GM18907 (cell line): ENCODE measurements at regions not wholly inside any gene's neighbourhood (a gene's known extent, or its start where the extent isn't known, plus 50 kb on each side); places are given as distances from the start of the nearest gene placed in this dataset.
"Not testable (repeated sequence)": the region's sequence is repeated elsewhere in the genome, so short reads cannot be mapped to it uniquely, and the experiment has no call there.

Source experiments
- ATAC-seq: cut with Tn5 transposase; IDR thresholded peaks from one replicate; pipeline ENCODE4 v1.9.1; 2021; ENCODE audit warnings: mild to moderate bottlenecking, moderate library complexity; ENCODE audit not compliant: unreplicated experiment

DNA sequence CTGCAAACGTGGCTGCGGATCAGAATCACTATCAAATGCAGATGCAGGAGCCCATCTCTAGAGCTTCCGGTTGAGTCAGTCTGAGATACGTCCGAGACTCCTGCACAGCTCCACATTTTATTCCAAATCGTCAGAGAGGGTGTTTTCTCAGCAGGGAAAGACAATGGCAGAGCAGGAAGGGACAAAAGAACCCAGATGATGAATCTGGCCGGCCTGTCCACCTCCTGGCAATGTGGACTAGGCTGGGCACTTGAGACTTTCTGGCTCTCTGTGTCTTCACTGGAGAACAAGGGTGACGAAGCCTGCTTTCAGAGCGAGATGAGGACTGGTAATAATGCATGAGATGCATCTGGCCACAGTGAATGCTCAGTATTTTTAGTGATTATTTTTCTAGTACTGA is 255.9 kb upstream of the MYT1L start:
- no peak for ATAC-seq

GRCh38 chr2:2586068-2586776 is 255.1 kb upstream of the MYT1L start:
- ATAC-seq = no peak

- ATAC-seq = no peak
Observed at GRCh38 chr2:2582998-2583545, 252.0 kb upstream of the MYT1L start.

GRCh38 chr2:2581331-2582159 is 250.5 kb upstream of the MYT1L start:
- ATAC-seq = no peak

DNA sequence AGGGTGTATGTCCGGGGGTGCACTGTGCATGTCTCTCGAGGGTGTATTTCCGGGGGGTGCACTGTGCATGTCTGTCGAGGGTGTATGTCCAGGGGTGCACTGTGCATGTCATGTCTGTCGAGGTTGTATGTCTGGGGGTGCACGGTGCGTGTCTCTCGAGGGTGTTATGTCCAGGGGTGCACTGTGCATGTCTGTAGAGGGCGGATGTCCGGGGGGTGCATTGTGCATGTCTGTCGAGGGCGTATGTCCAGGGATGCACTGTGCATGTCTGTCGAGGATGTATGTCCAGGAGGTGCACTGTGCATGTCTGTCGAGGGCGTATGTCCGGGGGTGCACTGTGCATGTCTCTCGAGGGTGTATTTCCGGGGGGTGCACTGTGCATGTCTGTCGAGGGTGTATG is 249.8 kb upstream of the MYT1L start:
- ATAC-seq = not testable (repeated sequence)

GRCh38 chr2:2580341-2580740 is 249.3 kb upstream of the MYT1L start:
- ATAC-seq = no peak

- no peak for ATAC-seq
Observed at GRCh38 chr2:2579814-2580213, 248.7 kb upstream of the MYT1L start.

- ATAC-seq = no peak
Observed at GRCh38 chr2:2577407-2577831, 246.3 kb upstream of the MYT1L start.

- no peak for ATAC-seq
Observed at GRCh38 chr2:2575870-2576386, 244.9 kb upstream of the MYT1L start.

- ATAC-seq = no peak
Observed at GRCh38 chr2:2575181-2575577, 244.1 kb upstream of the MYT1L start.

- no peak for ATAC-seq
Observed at GRCh38 chr2:2574401-2575180, 243.5 kb upstream of the MYT1L start.

GRCh38 chr2:2573658-2574293 is 242.7 kb upstream of the MYT1L start:
- ATAC-seq = no peak

GRCh38 chr2:2573205-2573604 is 242.1 kb upstream of the MYT1L start:
- ATAC-seq = no peak

DNA sequence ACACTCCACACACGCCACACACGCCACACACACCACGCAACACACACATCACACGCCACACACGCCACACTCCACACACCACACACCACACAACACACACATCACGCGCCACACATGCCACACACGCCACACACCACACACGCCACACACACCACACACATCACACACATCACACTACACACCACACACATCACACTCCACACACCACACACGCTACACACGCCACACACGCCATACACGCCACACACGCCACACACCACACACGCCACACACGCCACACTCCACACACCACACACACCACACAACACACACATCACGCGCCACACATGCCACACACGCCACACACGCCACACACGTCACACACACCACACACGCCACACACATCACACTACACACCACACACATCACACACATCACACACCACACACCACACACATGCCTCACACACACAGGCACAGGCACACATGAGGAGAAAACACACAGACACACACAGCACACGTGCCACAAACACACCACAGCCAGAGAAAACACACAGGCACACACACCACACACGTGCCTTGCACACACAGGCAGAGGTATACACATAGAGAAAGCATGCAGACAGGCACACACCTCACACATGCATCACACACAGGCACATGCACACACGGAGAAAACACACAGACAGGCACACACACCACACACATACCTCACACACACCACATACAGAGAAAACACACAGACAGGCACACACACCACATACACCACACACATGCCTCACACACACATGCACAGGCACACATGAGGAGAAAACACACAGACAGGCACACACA is 241.5 kb upstream of the MYT1L start:
- no peak for ATAC-seq

- no peak for ATAC-seq
Observed at GRCh38 chr2:2571301-2572150, 240.5 kb upstream of the MYT1L start.

DNA sequence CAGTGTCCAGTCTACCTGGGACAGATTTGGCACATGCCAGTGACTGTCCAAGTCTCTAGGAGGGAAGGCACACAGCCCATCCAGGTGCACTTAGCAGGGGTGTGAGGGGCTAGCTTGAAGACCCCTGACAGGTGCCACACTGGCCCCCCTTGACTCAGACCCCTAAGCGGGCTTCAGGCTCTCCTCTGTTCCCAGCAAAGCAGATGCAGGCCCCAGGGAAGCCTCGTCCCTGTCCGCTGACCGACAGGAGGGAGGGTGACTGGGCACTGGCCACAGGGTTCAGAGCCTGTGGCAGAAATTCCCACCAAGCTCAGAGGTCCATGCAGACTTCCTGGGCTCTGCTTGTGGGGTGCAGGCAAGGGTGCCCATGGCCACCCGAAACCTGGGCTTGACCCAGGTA is 239.8 kb upstream of the MYT1L start:
- no peak for ATAC-seq

- no peak for ATAC-seq
Observed at GRCh38 chr2:2570360-2570759, 239.3 kb upstream of the MYT1L start.

DNA sequence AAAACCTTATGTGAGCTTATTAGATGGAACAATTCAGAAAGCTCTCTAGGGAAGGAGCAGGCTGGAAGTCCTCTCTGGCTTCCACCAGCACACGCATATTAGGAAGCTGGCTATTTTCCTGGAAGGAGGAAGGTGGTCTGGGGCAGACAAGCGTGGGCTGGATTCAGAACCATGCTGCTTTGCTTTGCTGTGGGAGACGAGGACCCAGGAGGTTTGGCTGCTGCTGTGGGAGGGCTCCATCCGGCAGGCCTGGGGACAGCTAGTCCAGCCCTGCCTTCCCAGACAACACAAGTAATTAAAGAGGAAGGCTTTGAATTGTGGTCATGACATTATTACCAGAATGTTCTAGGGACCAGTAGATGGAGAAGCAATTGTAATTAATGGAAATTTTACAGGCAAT is 238.8 kb upstream of the MYT1L start:
- ATAC-seq = no peak

- no peak for ATAC-seq
Observed at GRCh38 chr2:2569306-2569705, 238.2 kb upstream of the MYT1L start.
